ENCODE measurements at regions not wholly inside any gene's neighbourhood (a gene's known extent, or its start where the extent isn't known, plus 50 kb on each side); places are given as distances from the start of the nearest gene placed in this dataset.

- no peak for TF ChIP-seq CTCF (IDR thresholded peaks at IDR 0.05; ENCODE audit: poor library complexity)
- no peak for TF ChIP-seq EZH2phosphoT487 (IDR thresholded peaks at IDR 0.05; ENCODE audit: low read depth, severe bottlenecking, unreplicated experiment)
- no peak for TF ChIP-seq EZH2 (IDR thresholded peaks at IDR 0.05; ENCODE audit: borderline replicate concordance)
Measured at GRCh38 chr1:14255711-14256110, 342.8 kb upstream of the KAZN start.

All from hepatocyte (in vitro differentiated cells).